Hepatocyte (in vitro differentiated cells): ENCODE measurements at regions not wholly inside any gene's neighbourhood (a gene's known extent, or its start where the extent isn't known, plus 50 kb on each side); places are given as distances from the start of the nearest gene placed in this dataset.

Source experiments
- CTCF ChIP-seq: fragments of 200-600 bp; sonication (generic); IDR thresholded peaks from 2 replicates; pipeline ENCODE4 v1.5.1; 2016; ENCODE audit warnings: antibody characterized with exemption, mild to moderate bottlenecking; ENCODE audit not compliant: poor library complexity
- EZH2phosphoT487 ChIP-seq: fragments of 200-600 bp; sonication (generic); IDR thresholded peaks from one replicate; pipeline ENCODE4 v1.6.1; 2018; ENCODE audit warnings: antibody characterized with exemption, mild to moderate bottlenecking, low read depth, moderate library complexity; ENCODE audit not compliant: unreplicated experiment, severe bottlenecking

- TF ChIP-seq CTCF (no peak), EZH2phosphoT487 (no peak)
These were observed 76.5 kb upstream of the ATP8A1 start for GRCh38 chr4:42733380-42733779.
